OCI-LY1 (cell line): ENCODE measurements at regions not wholly inside any gene's neighbourhood (a gene's known extent, or its start where the extent isn't known, plus 50 kb on each side); places are given as distances from the start of the nearest gene placed in this dataset.

Source experiments
- H2AFZ ChIP-seq: fragments of 200-600 bp; sonication (generic), shearing (Covaris generic); 2 replicates; pipeline ENCODE4 v1.6.0; 2014; ENCODE audit warnings: antibody characterized with exemption, mild to moderate bottlenecking, low read length
- H3F3A ChIP-seq: fragments of 200-600 bp; sonication (generic), shearing (Covaris generic); 2 replicates; pipeline ENCODE4 v1.6.0; 2014; ENCODE audit warnings: mild to moderate bottlenecking, antibody characterized with exemption, low read length, moderate library complexity; ENCODE audit not compliant: insufficient read depth
- H3K27ac ChIP-seq: fragments of 200-600 bp; sonication (generic); 2 replicates; pipeline ENCODE4 v1.5.1; 2014; ENCODE audit warnings: low read length, mixed run types, mild to moderate bottlenecking, low read depth; ENCODE audit not compliant: poor library complexity, severe bottlenecking
- H3K27me3 ChIP-seq: fragments of 200-600 bp; sonication (generic); 2 replicates; pipeline ENCODE4 v1.6.0; 2014; ENCODE audit warnings: antibody characterized with exemption, mild to moderate bottlenecking, low read length, moderate library complexity; ENCODE audit not compliant: insufficient read depth
- H3K36me3 ChIP-seq: fragments of 200-600 bp; sonication (generic); 2 replicates; pipeline ENCODE4 v1.6.1; 2014; ENCODE audit warnings: mild to moderate bottlenecking, antibody characterized with exemption, low read length, moderate library complexity, mixed read lengths; ENCODE audit not compliant: insufficient read depth
- H3K4me1 ChIP-seq: fragments of 200-600 bp; sonication (generic); 2 replicates; pipeline ENCODE4 v1.5.1; 2014; ENCODE audit warnings: mild to moderate bottlenecking, low read length, moderate library complexity; ENCODE audit not compliant: insufficient read depth, severe bottlenecking
- H3K4me2 ChIP-seq: fragments of 200-600 bp; sonication (generic), shearing (Covaris generic); 2 replicates; pipeline ENCODE4 v1.6.1; 2014; ENCODE audit warnings: low read length
- H3K4me3 ChIP-seq: fragments of 200-600 bp; sonication (generic); 2 replicates; pipeline ENCODE4 v1.5.1; 2014; ENCODE audit warnings: low read length, low read depth, mild to moderate bottlenecking, mixed read lengths; ENCODE audit not compliant: poor library complexity, severe bottlenecking
- H3K79me2 ChIP-seq: fragments of 200-600 bp; shearing (Covaris generic); 2 replicates; pipeline ENCODE4 v1.6.1; 2016; ENCODE audit warnings: mixed run types, low read length, mixed read lengths; ENCODE audit not compliant: insufficient read depth
- H3K9ac ChIP-seq: fragments of 200-600 bp; sonication (generic), shearing (Covaris generic); 2 replicates; pipeline ENCODE4 v1.6.1; 2014; ENCODE audit warnings: mild to moderate bottlenecking, low read length, mixed read lengths
- H3K9me2 ChIP-seq: fragments of 200-600 bp; sonication (generic), shearing (Covaris generic); 2 replicates; pipeline ENCODE4 v1.6.1; 2014; ENCODE audit warnings: low read depth, mild to moderate bottlenecking, low read length, mixed read lengths
- H3K9me3 ChIP-seq: fragments of 200-600 bp; shearing (Covaris generic); 2 replicates; pipeline ENCODE4 v1.6.1; 2014; ENCODE audit warnings: low read length, mixed read lengths
- H4K20me1 ChIP-seq: fragments of 200-600 bp; sonication (generic), shearing (Covaris generic); 2 replicates; pipeline ENCODE4 v1.6.0; 2016; ENCODE audit warnings: mild to moderate bottlenecking, low read length; ENCODE audit not compliant: insufficient read depth
- CTCF ChIP-seq: fragments of 200-600 bp; sonication (generic), shearing (Covaris generic); IDR thresholded peaks from 2 replicates; pipeline ENCODE4 v1.5.1; 2017; ENCODE audit warnings: mild to moderate bottlenecking, antibody characterized with exemption, low read length, moderate library complexity, mixed read lengths
- EZH2 ChIP-seq: fragments of 200-600 bp; sonication (generic), shearing (Covaris generic); IDR thresholded peaks from 2 replicates; pipeline ENCODE4 v1.8.0; 2017; ENCODE audit warnings: borderline replicate concordance, mixed run types, mild to moderate bottlenecking, antibody characterized with exemption, low read length, moderate library complexity, mixed read lengths

DNA sequence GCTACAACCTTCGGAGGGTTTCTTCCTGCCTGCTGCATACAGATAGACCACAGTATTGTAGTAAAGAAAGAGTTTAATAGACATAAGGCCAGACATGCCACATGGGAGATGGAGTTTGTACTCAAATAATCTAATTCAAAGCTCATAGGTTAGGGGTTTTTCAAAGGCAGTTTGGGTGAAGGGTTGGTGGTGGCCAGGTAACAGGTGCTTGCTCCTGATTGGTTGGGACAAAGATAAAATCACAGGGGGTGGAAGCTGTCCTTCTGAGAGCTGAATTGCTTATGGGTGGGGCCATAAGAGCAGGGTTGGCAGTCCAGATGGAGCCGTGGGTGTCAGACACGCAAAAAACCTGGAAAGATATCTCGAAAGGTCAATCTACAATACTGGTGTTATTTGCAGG is 92.3 kb upstream of the ETV3 start:
- H2AFZ ChIP-seq: no peak overlapping the region
- H3K27ac ChIP-seq: no peak overlapping the region
- no peaks in the 10 kb centered on the region for H4K20me1 ChIP-seq
- H3K79me2 ChIP-seq: no peaks in the 10 kb centered on the region
- no peaks in the 10 kb centered on the region for H3K36me3 ChIP-seq
- no peak for TF ChIP-seq CTCF
- TF ChIP-seq EZH2: no peak
- no peak overlapping the region for H3K4me3 ChIP-seq
- no peak overlapping the region for H3K4me2 ChIP-seq
- no peaks in the 10 kb centered on the region for H3K9me3 ChIP-seq
- H3F3A ChIP-seq: no peaks in the 10 kb centered on the region
- H3K9ac ChIP-seq: no peak overlapping the region
- no peaks in the 10 kb centered on the region; the same call in 1 of the 2 replicates for H3K27me3 ChIP-seq
- no peaks in the 10 kb centered on the region for H3K4me1 ChIP-seq
- H3K9me2 ChIP-seq: no peaks in the 10 kb centered on the region

DNA sequence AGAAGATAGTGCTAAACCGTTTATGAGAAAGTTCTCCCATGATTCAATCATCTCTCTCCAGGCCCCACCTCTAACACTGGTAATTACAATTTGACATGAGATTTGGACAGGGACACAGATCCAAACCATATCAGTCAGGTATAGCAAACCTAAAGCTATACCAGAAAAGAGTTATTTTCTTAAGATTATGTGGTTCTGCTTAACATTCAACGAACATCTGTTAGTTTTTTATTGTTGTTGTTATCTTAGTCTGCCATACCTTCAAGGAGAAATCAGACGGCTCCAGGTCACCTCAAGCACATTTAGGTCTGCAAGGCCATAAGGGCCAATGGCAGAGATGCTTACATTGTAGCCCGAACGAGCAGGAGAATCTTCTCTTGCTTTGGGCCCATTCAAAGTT is 89.5 kb upstream of the ETV3 start:
- H3K4me1 ChIP-seq: no peaks in the 10 kb centered on the region
- no peak overlapping the region for H3K4me2 ChIP-seq
- H3K36me3 ChIP-seq: no peaks in the 10 kb centered on the region
- TF ChIP-seq CTCF: no peak
- no peak for TF ChIP-seq EZH2
- H2AFZ ChIP-seq: no peak overlapping the region
- no peaks in the 10 kb centered on the region for H4K20me1 ChIP-seq
- no peaks in the 10 kb centered on the region; the same call in 1 of the 2 replicates for H3K27me3 ChIP-seq
- no peaks in the 10 kb centered on the region for H3K9me2 ChIP-seq
- 0 out of 2 replicates have a peak, but pooled peaks cover 3% of the 10 kb centered on the region for H3K9me3 ChIP-seq
- no peak overlapping the region for H3K9ac ChIP-seq
- H3K27ac ChIP-seq: no peak overlapping the region
- no peak overlapping the region for H3K4me3 ChIP-seq
- H3K79me2 ChIP-seq: no peaks in the 10 kb centered on the region
- H3F3A ChIP-seq: no peaks in the 10 kb centered on the region

DNA sequence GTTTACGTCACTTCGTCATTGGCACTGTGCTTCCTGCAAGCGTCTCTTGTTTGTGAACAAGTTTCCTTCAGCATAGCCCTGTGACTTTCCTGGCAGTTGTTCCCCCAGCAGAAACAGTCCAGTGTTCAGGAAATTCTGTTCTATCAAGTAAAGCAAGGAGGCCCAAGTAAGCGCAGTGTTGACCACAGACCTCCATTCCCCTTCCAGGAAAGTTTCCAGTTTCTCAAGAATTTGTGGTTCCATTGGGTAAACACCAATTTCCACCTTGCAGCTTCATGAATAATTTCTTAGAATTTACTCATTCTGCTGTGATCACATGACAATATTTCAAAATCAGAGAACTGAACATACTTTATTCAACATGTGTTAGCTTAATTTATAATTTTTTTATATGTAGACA is 88.5 kb upstream of the ETV3 start:
- no peak overlapping the region for H3K27ac ChIP-seq
- H3K9ac ChIP-seq: no peak overlapping the region
- no peak overlapping the region for H3K4me2 ChIP-seq
- no peak overlapping the region for H2AFZ ChIP-seq
- H3K9me2 ChIP-seq: no peaks in the 10 kb centered on the region
- no peaks in the 10 kb centered on the region; the same call in 1 of the 2 replicates for H3K27me3 ChIP-seq
- H3K79me2 ChIP-seq: no peaks in the 10 kb centered on the region
- no peaks in the 10 kb centered on the region for H3K36me3 ChIP-seq
- no peak overlapping the region for H3K4me3 ChIP-seq
- 0 out of 2 replicates have a peak, but pooled peaks cover 3% of the 10 kb centered on the region for H3K9me3 ChIP-seq
- no peaks in the 10 kb centered on the region for H3F3A ChIP-seq
- H3K4me1 ChIP-seq: no peaks in the 10 kb centered on the region
- TF ChIP-seq CTCF (no peak), EZH2 (no peak)
- H4K20me1 ChIP-seq: no peaks in the 10 kb centered on the region
